DOHH2 (cell line): ENCODE measurements at regions not wholly inside any gene's neighbourhood (a gene's known extent, or its start where the extent isn't known, plus 50 kb on each side); places are given as distances from the start of the nearest gene placed in this dataset.

Experiments used
- H3F3A ChIP-seq: fragments of 200-600 bp; sonication (generic), shearing (Covaris generic); 2 replicates; pipeline ENCODE4 v1.6.0; 2016; ENCODE audit warnings: antibody characterized with exemption, mild to moderate bottlenecking; ENCODE audit not compliant: control insufficient read depth, insufficient read depth
- H3K27ac ChIP-seq: fragments of 200-600 bp; sonication (generic); 2 replicates; pipeline ENCODE4 v1.5.1; 2014; ENCODE audit warnings: low read depth, mild to moderate bottlenecking, low read length, moderate library complexity
- H3K27me3 ChIP-seq: fragments of 200-600 bp; sonication (generic); 2 replicates; pipeline ENCODE4 v1.6.1; 2014; ENCODE audit warnings: mild to moderate bottlenecking, low read length, mixed read lengths; ENCODE audit not compliant: control insufficient read depth
- H3K36me3 ChIP-seq: fragments of 200-600 bp; sonication (generic); 2 replicates; pipeline ENCODE4 v1.6.1; 2014; ENCODE audit warnings: mild to moderate bottlenecking, low read length, moderate library complexity, mixed read lengths; ENCODE audit not compliant: control insufficient read depth
- H3K4me1 ChIP-seq: fragments of 200-600 bp; sonication (generic); 2 replicates; pipeline ENCODE4 v1.6.1; 2014; ENCODE audit warnings: mild to moderate bottlenecking, low read length, mixed read lengths; ENCODE audit not compliant: control insufficient read depth
- H3K4me2 ChIP-seq: fragments of 200-600 bp; sonication (generic); 2 replicates; pipeline ENCODE4 v1.6.0; 2014; ENCODE audit warnings: mild to moderate bottlenecking, low read length, moderate library complexity
- H3K4me3 ChIP-seq: fragments of 200-600 bp; sonication (generic); 2 replicates; pipeline ENCODE4 v1.5.1; 2014; ENCODE audit warnings: mild to moderate bottlenecking, low read length, mixed read lengths
- H3K79me2 ChIP-seq: fragments of 200-600 bp; sonication (generic); 2 replicates; pipeline ENCODE4 v1.6.1; 2014; ENCODE audit warnings: mild to moderate bottlenecking, low read length, mixed read lengths; ENCODE audit not compliant: control insufficient read depth
- H3K9me2 ChIP-seq: fragments of 200-600 bp; sonication (generic); replicated peaks from 2 replicates; pipeline ENCODE4 v1.6.1; 2014; ENCODE audit warnings: mild to moderate bottlenecking, low read length, mixed read lengths; ENCODE audit not compliant: control insufficient read depth
- H3K9me3 ChIP-seq: fragments of 200-600 bp; sonication (generic); 2 replicates; pipeline ENCODE4 v1.6.1; 2014; ENCODE audit warnings: antibody characterized with exemption, low read length, mixed read lengths; ENCODE audit not compliant: control insufficient read depth, insufficient read depth
- H4K20me1 ChIP-seq: fragments of 200-600 bp; sonication (generic); 2 replicates; pipeline ENCODE4 v1.6.0; 2014; ENCODE audit warnings: low read depth, mild to moderate bottlenecking, antibody characterized with exemption, low read length, moderate library complexity; ENCODE audit not compliant: control insufficient read depth, insufficient read depth
- EZH2phosphoT487 ChIP-seq: fragments of 200-600 bp; sonication (generic); IDR thresholded peaks from 2 replicates; pipeline ENCODE4 v1.6.1; 2017; ENCODE audit warnings: borderline replicate concordance, mild to moderate bottlenecking, antibody characterized with exemption, low read length, moderate library complexity, mixed read lengths
- TF ChIP-seq, protein P1 (sequence below): fragments of 200-600 bp; sonication (generic); IDR thresholded peaks from one replicate; pipeline ENCODE4 v1.5.1; 2014; ENCODE audit warnings: antibody characterized with exemption, mild to moderate bottlenecking, low read depth, low read length; ENCODE audit not compliant: poor library complexity, severe bottlenecking

DNA sequence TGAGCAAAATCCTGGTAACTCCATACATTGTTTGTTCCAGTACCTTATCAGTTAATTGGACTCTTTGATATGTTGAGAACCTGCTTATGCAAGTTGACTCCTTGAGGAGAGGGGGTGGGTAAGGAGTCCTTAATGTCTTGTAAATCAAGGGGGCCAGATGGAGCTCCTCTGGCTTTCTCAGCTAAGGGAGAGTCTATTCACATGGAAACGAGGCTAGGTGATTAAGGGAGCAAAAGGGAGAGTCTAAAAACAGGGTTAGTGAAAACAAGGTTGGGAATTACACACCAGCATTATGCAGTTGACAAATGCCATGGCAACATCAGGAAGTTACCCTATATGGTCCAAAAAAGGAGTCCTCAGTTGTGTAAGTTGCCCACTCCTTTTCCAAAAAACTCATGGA lies 372.8 kb upstream of the HSFY2 start:
- TF ChIP-seq EZH2phosphoT487, result no peak
- TF ChIP-seq, protein P1, sequence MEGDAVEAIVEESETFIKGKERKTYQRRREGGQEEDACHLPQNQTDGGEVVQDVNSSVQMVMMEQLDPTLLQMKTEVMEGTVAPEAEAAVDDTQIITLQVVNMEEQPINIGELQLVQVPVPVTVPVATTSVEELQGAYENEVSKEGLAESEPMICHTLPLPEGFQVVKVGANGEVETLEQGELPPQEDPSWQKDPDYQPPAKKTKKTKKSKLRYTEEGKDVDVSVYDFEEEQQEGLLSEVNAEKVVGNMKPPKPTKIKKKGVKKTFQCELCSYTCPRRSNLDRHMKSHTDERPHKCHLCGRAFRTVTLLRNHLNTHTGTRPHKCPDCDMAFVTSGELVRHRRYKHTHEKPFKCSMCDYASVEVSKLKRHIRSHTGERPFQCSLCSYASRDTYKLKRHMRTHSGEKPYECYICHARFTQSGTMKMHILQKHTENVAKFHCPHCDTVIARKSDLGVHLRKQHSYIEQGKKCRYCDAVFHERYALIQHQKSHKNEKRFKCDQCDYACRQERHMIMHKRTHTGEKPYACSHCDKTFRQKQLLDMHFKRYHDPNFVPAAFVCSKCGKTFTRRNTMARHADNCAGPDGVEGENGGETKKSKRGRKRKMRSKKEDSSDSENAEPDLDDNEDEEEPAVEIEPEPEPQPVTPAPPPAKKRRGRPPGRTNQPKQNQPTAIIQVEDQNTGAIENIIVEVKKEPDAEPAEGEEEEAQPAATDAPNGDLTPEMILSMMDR, result no peak
- Histone ChIP-seq H3K27ac (no peak overlapping the region), H3K9me2 (no peaks in the 10 kb centered on the region), H3K36me3 (no peaks in the 10 kb centered on the region), H3F3A (no peaks in the 10 kb centered on the region), H3K79me2 (no peaks in the 10 kb centered on the region), H3K27me3 (no peaks in the 10 kb centered on the region), H3K4me2 (no peak overlapping the region), H3K4me3 (no peak overlapping the region), H3K4me1 (no peaks in the 10 kb centered on the region), H3K9me3 (no peaks in the 10 kb centered on the region), H4K20me1 (no peaks in the 10 kb centered on the region)

DNA sequence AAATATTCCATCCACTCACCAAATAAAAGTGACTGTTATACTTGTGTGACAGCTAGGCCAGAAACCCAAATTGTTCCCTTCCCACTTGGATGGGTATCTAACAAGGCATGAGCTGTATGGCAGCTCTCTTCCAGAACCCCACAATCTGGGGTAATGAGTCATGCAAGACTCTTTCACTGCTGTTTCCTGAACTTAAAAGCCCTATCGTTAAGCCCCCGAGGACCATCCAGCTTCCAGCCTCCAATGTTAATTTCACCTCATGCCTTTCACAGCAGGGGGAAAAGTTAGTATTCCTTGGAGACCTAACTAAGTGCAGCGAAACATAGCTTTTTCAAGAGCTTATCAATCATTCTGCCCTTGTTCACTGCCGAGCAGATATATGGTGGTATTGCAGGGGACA lies 368.6 kb upstream of the HSFY2 start:
- no peaks in the 10 kb centered on the region for H3K9me3 ChIP-seq
- H3K9me2 ChIP-seq, result no peaks in the 10 kb centered on the region

DNA sequence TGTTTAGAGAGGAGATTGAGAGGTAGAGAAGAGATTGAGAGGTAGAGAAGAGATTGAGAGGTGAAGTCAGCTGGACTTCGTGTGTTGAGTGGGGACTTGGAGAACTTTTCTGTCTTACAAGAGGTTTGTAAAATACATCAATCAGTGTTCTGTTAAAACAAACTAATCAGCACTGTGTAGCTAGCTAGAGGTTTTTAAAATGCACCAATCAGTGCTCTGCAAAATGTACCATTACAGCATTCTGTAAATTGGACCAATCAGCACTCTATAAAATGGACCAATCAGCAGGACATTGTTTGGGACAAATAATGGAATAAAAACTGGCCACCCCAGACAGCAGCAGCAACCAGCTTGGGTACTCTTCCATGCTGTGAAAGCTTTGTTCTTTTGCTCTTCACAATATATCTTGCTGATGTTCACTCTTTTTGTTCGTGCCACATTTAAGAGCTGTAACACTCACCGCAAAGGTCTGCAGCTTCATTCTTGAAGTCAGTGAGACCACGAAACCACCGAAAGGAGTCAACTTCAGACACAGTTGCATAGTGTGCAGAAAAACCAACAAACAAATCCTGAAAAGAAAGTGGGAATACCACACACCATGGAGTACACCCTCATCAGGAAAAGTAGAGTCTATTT lies 366.9 kb upstream of the HSFY2 start:
- no peaks in the 10 kb centered on the region for H3F3A ChIP-seq
- no peaks in the 10 kb centered on the region for H3K36me3 ChIP-seq
- no peaks in the 10 kb centered on the region for H3K9me3 ChIP-seq
- no peaks in the 10 kb centered on the region for H3K27me3 ChIP-seq
- H3K4me2 ChIP-seq, result no peak overlapping the region
- H3K27ac ChIP-seq, result no peak overlapping the region
- no peaks in the 10 kb centered on the region for H3K4me1 ChIP-seq
- TF ChIP-seq, protein P1, result no peak
- TF ChIP-seq EZH2phosphoT487, result no peak
- H4K20me1 ChIP-seq, result no peaks in the 10 kb centered on the region
- no peaks in the 10 kb centered on the region for H3K9me2 ChIP-seq
- no peaks in the 10 kb centered on the region for H3K79me2 ChIP-seq
- H3K4me3 ChIP-seq, result no peak overlapping the region

More for the DNA sequence above, 368.6 kb upstream of the HSFY2 start:
- H4K20me1 ChIP-seq, result no peaks in the 10 kb centered on the region
- no peaks in the 10 kb centered on the region for H3F3A ChIP-seq
- H3K27ac ChIP-seq, result no peak overlapping the region
- H3K4me1 ChIP-seq, result no peaks in the 10 kb centered on the region
- no peak overlapping the region for H3K4me3 ChIP-seq
- H3K27me3 ChIP-seq, result no peaks in the 10 kb centered on the region
- no peaks in the 10 kb centered on the region for H3K36me3 ChIP-seq
- no peaks in the 10 kb centered on the region for H3K79me2 ChIP-seq
- TF ChIP-seq EZH2phosphoT487, result no peak
- H3K4me2 ChIP-seq, result no peak overlapping the region

DNA sequence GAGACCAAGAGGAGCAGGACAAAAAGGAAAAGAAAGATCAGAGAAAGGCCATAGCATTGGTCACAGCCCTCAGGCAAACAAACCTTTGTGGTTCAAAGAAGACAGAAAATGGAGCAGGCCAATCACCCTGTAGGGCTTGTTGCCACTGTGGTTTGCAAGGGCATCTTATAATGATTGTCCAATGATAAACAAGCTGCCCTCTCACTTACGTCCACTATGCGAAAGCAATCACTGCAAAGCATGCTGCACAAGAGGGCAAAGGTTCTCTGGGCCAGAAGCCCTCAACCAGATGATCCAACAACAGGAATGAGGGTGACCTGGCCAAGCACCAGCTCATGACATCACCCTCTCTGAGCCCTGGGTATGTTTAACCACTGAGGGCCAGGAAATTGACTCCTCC lies 360.9 kb upstream of the HSFY2 start:
- Histone ChIP-seq H3K9me3 (no peaks in the 10 kb centered on the region), H3K4me1 (no peaks in the 10 kb centered on the region), H3K9me2 (no peaks in the 10 kb centered on the region)

More for the DNA sequence above, 360.9 kb upstream of the HSFY2 start:
- TF ChIP-seq, protein P1, result no peak
- TF ChIP-seq EZH2phosphoT487, result no peak
- Histone ChIP-seq H3K27ac (no peak overlapping the region), H3K36me3 (no peaks in the 10 kb centered on the region), H4K20me1 (no peaks in the 10 kb centered on the region), H3K79me2 (no peaks in the 10 kb centered on the region), H3K4me3 (no peak overlapping the region), H3K4me2 (no peak overlapping the region), H3K27me3 (no peaks in the 10 kb centered on the region), H3F3A (no peaks in the 10 kb centered on the region)
